NCI-H146 treated with DMSO at 0.1 percent for 48 hours (cell line): ENCODE measurements at regions not wholly inside any gene's neighbourhood (a gene's known extent, or its start where the extent isn't known, plus 50 kb on each side); places are given as distances from the start of the nearest gene placed in this dataset.

Source experiments
- DNase-seq: peaks from one replicate; lab custom pipeline; 2025; ENCODE audit not compliant: unreplicated experiment; lab: John Stamatoyannopoulos, UW

DNA sequence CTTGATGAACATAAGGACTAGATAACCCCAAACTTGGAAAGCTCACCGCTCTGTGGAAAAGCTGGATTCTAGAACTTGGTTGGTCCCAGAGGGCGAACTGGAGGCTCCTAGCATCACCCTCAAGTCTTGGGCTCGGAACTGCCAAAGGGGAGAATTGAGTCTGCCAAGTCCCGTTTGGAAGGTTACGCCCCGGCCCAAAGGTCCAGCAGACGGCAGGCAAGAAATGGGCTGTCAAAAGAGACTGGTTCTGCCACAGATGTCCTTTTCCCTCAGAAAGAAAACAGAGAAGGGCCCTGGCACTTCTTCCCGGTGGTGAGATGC lies 182.2 kb downstream of the ANAPC1 start:
- no peak for DNase-seq

DNA sequence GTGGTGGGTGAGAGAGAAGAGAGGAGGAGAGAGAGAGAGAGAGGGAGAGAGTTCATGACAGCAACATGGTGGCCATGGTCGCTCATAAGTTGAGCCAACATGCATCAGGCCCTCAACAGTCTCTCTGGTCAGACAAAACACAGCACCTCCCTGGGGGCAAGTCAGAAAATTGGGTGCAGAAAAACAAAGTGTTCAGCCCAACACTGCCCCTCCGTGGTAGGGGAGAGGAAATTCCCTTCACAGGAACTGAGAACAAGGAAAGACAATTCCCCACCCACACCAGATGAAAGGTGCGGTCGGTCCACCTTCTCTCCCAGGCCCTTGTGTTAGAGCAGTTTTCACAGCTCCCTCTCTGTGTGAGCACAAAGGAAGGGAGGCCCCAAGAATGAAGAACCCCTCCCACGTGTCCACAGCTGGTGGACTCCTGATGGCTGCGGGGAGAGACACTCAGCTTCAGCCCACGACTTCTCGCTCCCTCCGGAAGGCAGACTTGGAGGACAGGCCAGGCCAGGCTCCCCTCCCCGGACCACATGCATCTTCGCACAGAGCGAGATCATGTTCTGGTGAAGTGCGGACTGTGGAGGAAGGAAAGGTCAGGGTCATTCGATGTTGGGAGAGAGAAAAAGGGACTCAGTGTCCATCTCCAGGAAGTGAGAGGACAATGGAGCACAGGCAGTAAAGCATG lies 181.7 kb downstream of the ANAPC1 start:
- DNase-seq: peak; percentile 42

DNA sequence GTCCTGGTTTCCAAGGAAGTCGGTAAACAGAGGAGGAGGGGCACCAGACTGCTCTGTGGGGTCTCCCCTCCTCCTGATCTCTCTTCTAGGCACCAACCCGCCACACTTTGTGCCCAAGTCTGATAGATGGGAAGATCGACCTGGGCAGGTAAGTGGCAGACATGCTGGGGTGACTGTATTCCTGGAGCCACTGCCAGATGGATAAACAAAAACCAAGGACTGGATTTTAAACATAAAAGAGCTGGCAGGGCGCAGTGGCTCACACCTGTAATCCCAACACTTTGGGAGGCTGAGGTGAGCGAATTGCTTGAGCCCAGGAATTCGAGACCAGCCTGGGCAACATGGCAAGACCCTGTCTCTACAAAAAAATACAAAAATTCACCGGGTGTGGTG lies 181.2 kb downstream of the ANAPC1 start:
- DNase-seq: peak; percentile 13

DNA sequence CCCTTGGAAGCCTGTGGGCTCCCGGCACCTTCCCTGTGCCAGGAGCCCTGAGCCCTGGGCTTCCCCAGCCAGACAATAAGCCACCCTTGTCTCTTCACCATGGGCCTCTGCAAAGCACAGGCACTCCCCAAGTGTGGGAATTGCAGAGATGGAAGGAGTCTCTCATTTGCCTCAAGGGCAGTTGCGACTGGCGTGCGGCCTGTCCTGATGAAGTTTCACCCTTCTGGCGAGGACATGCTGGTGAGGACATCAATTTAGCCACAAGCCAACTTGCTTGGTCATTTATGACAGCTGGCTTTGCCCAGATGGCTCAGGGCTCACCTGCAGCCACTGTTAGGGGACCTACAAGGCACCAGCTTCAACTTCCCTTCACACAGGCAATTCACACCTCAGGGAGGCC lies 180.2 kb downstream of the ANAPC1 start:
- DNase-seq: no peak

DNA sequence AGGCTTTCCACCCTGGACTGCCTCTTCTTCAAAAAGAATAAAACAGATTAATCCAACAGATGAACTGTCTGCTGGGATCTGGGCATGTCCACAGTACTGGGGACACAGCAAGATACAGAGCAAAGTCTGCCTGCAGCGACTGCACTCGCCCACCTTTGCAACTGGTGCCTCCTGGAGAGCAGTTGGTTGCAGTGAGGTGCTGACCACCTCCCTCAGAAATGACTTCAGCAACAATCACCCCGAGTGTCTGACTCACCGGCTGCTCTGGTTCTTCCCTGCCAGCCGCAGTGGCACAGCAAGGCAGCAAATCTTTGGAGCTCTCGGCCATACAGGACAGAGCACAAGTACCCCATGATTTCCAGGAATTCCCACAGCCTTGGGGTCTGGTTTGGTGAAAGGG lies 179.7 kb downstream of the ANAPC1 start:
- no peak for DNase-seq

DNA sequence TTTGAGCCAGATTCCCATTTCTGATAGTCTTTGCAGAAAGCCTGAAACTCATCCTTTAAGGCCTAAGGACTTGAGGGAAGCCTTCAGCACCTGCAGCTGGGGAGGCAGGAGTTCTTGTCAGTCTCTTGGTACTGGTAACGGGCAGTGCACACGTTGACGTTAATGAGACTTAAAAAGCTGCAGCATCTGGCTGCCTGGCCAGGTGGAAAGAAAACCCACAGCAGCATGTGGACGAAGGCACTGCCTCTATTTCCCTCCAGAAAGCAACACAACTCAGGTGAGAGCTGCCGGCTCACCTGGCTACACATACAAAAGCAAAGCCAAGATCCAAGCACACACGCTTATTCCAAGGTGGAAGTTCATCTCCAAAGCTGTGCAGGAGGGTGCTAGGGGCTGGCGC lies 178.8 kb downstream of the ANAPC1 start:
- DNase-seq: no peak

DNA sequence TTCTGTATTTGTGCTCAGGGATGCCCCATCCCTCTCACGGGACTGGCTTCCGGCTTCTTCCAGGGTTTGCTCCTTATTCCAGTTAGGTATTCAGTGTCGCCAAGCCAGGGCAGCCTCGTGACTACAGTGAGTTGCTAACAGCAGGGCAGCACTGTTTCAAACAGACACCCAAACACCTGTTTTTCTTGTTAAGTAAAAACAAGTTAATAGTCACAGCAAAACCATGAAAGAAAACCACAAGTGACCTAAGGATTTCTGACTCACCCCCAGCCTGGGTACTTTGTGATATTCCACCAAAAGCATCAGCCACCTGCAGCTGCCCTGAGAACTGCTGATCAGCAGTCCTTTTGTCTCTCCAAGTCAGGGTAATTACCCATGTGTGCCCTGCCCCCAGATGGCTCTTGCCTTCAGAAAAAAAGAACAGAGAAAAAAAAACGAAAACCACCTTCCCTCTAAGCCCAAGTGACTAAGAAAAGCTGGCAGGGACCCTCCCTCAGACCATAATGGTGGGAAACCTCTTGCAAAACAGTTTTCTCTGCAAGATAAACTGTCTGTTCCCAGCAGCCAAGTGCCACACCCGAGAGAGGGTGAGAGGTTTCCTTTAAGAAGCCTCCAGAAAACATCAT lies 178.2 kb downstream of the ANAPC1 start:
- peak; percentile 53 for DNase-seq

DNA sequence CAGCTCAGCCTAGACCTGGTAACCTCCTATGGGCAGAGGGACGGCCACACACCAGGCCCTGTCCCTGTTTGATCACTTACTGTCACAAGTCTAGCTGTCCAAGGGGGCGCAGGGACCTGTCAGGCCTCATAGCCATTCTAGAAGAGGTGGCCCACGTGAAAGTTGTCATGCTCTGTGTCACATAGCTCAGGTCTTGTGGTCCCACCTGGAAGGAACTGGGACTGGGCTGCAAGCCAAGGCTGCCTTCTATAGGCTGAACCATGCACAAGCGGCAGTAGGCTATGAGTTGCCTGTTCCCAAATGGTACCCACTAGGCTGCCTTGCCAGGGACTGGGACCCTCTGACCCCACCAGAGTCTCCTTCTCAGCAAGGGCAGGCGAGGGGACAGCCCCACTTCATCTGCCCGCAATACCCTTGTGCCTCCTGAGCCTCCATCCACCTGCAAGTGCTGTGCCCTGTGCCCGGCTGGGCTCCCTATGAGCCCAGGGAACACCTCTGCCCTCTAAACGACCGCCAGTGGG lies 177.5 kb downstream of the ANAPC1 start:
- DNase-seq: no peak

DNA sequence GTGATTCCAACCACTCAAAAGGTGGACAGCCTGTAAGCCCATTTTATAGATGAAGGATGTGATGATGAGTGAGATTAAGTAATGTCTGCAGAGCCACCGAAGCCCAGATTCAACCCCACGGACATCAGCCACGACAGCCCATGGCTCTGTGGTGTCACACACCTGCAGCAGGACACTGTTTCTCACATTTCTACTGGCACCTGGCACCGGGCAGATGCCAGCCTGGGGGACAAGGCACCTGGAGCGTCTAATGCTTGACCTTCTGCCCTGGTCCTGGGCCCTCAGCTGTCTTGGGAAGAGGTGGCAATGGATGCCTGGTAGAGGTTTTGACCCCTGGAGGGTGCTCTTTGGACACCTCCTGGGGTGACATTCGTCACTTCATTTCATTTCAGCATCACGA lies 176.3 kb downstream of the ANAPC1 start:
- DNase-seq: no peak

DNA sequence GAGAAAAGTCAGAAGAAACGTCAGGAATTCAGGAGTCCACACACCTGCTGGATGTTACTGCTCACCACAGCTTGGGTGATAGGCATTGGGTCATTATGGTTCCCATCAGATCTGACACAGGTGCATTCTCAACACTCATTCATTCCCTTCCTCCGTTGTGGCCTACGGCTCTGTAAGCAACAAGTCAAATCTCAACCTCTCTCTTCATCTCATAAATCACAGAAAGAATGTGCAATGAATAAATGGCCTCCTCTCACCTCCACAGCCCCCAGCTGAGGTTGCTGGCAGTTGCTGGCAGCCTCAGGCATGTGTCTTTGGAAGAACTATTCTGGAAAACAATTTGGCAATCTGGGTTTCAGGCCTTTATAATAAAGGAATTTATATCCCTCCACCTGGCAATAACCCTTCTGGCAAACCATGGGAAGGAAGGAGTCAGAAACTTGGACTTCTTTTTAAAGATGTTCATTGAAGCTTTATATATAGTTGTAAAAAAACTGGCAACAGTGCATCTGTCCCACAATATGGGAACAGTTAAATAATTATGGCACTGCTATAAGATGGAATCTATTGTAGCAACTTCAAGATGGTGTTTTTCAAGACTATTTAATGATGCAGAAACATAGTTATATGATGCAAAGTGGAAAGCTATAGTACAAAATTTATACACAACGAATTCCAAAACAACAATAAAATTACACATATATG lies 175.4 kb downstream of the ANAPC1 start:
- no peak for DNase-seq

DNA sequence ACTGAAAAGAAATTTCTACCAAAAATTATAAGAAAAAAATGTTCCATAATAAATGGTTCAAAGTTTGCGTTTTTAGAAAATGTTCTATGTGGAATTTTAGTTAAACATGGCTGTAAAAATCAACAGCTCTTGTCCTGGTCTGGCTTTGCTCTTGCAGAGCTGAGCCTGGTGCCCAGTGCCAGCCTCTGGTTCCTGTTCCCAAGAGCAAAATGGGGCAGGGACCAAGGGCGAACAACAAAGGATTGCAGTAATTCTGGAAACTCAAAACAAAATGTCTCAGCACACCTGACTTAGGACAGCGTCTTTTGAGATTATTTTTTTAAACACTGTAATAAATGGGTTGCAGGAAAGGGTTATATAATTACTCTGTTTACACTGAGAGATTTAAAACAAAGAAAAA lies 174.7 kb downstream of the ANAPC1 start:
- DNase-seq: no peak

DNA sequence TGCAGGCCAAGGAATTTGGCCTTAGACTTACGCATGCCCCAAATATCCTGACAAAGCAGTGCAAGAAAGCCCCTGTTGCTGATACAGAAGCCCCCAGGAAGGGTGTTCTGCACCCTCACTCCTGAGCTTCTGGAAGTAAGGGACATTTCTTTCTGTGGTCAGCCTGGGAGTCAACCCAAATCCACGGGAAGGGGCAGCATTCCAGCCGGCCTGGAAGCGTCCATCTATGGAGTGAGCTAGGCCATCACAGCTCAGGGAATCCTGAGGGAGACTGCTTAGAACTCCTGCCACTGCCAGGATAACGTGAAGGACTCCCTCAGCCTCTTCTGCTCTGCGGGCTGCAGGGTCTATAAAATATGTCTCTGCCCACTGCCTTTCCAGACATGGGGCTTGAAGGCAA lies 173.9 kb downstream of the ANAPC1 start:
- no peak for DNase-seq

DNA sequence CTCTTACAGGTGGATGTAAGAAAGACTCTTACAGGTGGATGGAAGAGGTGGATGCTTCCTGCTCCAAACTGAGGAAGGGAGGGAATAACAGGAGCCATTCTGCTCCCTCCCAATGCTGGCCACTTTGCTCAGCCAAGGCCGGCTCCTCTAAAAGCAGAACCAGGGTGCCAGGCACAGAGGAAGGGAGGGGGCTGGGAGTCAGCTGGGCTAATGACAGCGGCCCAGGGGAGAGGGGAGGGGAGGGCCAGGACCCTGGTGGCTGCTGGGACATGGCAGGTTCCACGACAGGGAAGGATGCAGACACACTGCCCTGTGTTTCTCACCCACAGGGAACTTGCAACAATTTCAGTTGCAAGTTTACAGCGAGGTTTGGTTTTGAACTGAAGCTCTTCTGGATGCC lies 173.4 kb downstream of the ANAPC1 start:
- DNase-seq: no peak

DNA sequence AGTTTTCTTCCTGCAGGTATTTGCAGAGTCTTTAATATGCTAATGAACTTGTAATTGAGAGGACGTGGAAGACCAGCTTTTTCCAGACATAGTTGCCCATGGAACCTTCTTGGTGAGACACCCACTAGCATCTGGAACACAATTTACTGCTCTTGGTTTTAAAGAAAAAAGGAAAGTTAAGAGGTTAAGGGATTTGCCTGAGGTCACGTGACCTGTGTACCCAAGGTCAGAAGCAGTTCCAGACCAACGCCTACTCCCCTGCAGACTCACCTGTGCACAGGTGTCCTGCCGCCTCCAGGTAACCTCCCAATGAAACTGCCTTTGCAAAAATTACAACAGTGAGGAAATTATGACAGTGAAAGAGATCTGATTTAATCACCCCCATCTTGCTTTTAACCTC lies 172.7 kb downstream of the ANAPC1 start:
- DNase-seq: no peak

DNA sequence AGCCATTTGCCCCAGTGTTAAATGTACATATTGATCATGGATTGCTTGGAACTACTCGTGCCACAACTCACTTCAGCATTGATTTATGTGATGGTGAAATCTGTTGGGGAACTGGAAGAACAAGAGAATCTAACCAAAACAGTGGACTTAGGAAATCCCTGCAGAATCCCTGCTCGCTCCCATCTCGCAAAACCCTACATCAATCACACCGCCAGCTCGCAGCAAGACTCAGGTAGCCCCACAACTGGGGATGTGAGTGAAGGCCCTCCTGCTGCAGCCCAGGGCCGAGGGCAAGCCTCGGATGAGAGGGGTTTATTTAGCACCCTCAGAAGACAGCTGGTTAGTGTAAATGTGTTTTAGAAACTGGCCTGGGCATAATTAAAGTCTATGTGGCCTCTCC lies 171.6 kb downstream of the ANAPC1 start:
- DNase-seq: no peak

DNA sequence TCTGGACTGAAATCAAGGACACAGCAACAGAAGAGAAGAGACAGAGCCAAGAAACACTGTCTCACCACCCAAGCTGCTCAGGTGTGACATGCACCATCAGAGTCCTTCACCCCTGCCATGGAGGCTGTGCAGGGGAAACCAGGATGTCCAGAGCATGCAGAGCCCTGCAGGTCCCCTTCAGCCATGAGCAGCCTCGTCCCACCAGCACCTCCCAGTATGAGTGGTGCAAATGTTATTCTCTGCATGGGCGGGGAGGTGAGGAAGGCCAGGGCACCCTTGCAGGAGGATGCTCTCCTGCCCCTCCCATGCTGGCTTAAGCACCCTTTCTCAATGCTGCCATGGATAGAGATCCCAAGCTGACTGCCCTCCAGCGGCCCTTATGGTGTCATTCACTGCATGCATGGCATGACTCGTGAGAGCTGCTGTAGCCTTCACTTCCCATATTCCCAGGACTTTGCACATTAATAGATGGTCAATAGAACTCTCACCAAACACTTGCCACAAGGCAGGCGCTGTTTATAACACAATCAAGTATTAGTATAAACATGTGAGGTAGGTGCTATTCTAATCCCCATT lies 171.0 kb downstream of the ANAPC1 start:
- DNase-seq: no peak

DNA sequence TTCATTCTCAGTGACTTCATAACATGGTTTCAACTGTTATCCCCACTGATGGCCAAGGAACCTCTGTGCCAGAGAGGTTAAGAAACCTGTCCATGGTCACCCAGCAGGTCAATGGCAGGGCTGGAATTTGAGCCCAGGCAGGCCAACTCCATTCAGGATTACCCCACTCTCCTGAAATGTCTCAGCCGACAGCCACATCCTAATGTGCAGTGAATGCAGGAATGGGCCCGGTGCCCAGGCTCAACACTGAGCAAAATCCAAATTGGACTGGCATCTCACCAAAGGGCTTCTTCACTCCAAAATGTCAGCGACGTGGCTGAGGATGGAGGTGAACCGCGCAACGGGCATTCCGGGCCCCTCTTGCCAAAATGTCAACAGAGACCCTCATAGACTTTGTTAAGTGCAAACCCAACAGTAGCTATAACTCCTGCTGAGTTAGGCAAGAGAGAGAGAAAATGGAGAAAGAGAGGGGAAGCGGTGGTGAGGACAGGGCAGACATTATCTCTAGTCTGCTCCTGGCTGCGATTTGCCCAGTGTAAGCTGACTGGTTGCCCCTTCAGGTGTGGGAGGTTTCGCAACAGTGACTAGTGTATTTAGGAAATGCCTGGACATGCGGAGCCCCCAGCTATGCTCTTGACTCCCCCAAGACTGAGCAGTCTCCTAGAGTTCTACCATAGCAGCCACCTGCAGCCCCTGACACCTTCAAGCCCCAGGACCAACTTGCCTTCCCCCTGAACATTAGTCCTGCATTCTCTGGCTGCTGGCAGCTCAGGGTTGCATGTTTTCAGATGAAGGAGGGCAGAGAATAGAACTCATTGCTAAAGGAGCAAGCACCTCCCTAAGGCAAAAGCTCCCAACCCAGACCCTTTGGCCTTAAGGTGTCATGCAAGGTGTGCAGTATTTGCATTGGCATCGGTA lies 167.7 kb downstream of the ANAPC1 start:
- no peak for DNase-seq

DNA sequence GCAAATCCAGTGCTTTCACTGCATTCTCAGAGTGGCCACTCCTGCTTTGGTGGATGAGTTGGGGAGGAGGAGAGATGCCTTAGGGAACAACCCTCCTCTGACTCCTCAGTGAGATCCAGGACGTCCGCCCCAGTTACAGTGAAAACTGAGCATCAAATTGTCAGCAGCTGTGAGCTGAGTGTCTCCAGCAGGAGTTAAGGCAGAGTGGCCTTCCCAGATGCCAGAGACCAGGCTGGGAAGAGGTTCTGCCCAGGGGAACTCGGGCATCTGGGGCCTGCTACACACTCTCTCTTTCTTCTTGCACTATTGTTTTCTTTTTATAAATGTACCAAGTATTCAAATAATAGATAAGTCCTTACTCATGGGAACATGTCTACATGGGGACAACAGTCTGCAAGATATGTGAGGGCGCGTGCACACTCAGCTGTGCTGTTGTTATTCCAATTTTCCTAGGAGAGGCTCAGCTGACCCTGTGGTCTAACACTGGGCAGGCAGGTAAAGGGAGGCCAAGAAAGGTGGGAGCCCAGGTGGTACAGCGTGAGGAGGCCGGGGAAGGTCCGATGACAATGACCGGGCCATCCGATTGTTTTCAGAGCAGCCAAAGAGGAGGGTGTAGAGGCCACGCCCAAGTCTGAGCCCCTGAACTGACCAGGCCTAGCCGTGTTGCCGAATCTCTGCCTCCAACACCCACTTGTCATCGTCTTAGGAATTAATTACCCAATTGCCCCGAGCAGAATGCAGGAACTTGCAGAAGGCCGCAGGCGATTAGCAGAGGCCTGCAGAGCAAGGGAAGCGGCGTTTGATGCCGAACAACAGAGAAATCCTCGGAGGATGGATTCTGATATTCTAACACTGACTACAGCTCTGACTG lies 166.9 kb downstream of the ANAPC1 start:
- no peak for DNase-seq
